Thoracic aorta (tissue), 2 donors: ENCODE measurements at regions not wholly inside any gene's neighbourhood (a gene's known extent, or its start where the extent isn't known, plus 50 kb on each side); places are given as distances from the start of the nearest gene placed in this dataset.

ENCODE experiments used
- ATAC-seq: fragments of 150-250 bp; one replicate; pipeline ENCODE4 v1.8.0; 2017; ENCODE audit warnings: low read depth; ENCODE audit not compliant: insufficient number of reproducible peaks, low FRiP score
- DNase-seq: peaks from one replicate; pipeline ENCODE4 v3.0.0-alpha.2; 2020; ENCODE audit warnings: low spot score
- H3K27ac ChIP-seq, 2 donors: fragments of 200-600 bp; sonication (generic); 1 replicate in 1 of 2; 2 replicates in 1 of 2; pipeline ENCODE4 v1.5.1; 2016; ENCODE audit warnings: mild to moderate bottlenecking in 2 of 2, moderate library complexity in 2 of 2
- H3K27me3 ChIP-seq: fragments of 200-600 bp; sonication (generic); replicated peaks from 2 replicates; pipeline ENCODE4 v1.6.0; 2016; ENCODE audit warnings: mild to moderate bottlenecking; ENCODE audit not compliant: insufficient read depth
- H3K36me3 ChIP-seq: fragments of 200-600 bp; sonication (generic); one replicate; pipeline ENCODE4 v1.5.1; 2016
- H3K4me1 ChIP-seq, 2 donors: fragments of 200-600 bp; sonication (generic); 1 replicate in 1 of 2; 2 replicates in 1 of 2; pipeline versions ENCODE4 v1.5.1 to v1.6.0; 2016; ENCODE audit warnings: low read depth in 2 of 2, mild to moderate bottlenecking in 1 of 2; ENCODE audit not compliant: control insufficient read depth in 1 of 2
- H3K4me3 ChIP-seq: fragments of 200-600 bp; sonication (generic); 2 replicates; pipeline ENCODE4 v1.5.1; 2016; ENCODE audit warnings: mild to moderate bottlenecking
- H3K9me3 ChIP-seq: fragments of 200-600 bp; sonication (generic); 2 replicates; pipeline ENCODE4 v1.5.1; 2016
- TF ChIP-seq, protein P1 (sequence below): fragments of 200-600 bp; sonication (generic); IDR thresholded peaks from one replicate; pipeline ENCODE4 v1.5.1; 2019; ENCODE audit warnings: antibody characterized with exemption

DNA sequence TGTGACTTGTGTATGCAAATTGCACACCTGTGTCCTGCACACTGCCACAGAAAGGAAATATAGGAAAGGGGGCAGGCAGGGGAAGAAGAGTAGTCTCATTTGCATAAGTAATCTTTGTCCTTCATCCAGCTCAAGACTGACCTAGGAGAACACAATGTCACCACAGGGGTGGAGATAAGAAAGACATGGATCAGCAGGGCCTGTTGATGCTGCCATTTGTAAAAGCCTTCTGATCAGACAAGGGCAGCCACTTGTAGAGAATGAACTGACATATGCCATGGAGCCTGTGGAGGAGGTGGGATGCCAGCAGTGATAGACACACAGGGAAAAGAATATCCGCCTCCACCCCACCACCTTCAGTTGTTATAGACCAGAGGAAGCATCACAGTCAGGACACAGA, 528.9 kb downstream of the HTR7 start:
- H3K4me3 ChIP-seq = no peak overlapping the region
- H3K27me3 ChIP-seq = no peaks in the 10 kb centered on the region
- no peak overlapping the region for H3K27ac ChIP-seq
- no peak for DNase-seq
- no peaks in the 10 kb centered on the region for H3K9me3 ChIP-seq
- ATAC-seq = no peak
- peaks cover 0 to 14% of the 10 kb centered on the region in 2 donors for H3K4me1 ChIP-seq
- H3K36me3 ChIP-seq = no peaks in the 10 kb centered on the region
- TF ChIP-seq, protein P1, sequence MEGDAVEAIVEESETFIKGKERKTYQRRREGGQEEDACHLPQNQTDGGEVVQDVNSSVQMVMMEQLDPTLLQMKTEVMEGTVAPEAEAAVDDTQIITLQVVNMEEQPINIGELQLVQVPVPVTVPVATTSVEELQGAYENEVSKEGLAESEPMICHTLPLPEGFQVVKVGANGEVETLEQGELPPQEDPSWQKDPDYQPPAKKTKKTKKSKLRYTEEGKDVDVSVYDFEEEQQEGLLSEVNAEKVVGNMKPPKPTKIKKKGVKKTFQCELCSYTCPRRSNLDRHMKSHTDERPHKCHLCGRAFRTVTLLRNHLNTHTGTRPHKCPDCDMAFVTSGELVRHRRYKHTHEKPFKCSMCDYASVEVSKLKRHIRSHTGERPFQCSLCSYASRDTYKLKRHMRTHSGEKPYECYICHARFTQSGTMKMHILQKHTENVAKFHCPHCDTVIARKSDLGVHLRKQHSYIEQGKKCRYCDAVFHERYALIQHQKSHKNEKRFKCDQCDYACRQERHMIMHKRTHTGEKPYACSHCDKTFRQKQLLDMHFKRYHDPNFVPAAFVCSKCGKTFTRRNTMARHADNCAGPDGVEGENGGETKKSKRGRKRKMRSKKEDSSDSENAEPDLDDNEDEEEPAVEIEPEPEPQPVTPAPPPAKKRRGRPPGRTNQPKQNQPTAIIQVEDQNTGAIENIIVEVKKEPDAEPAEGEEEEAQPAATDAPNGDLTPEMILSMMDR = no peak

DNA sequence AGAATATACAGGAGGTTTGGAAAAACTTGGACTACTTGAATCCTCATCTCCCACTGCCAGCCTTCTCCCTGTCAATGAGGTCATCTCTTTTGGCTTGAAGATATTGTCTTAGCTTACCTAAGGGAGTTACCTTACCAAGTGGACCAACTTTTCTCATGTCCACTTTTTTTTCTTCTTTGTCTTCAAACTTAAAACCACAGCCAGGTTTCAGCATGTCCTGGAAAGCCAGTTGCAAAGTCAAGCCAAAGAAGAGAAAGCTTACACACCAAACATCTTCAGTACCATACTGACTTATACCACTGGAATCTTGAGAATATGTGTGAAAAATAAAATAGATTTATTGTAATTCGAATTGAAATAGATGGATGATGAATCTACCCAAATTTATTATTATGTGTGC, 520.5 kb downstream of the HTR7 start:
- Histone ChIP-seq H3K4me1 (no peaks in the 10 kb centered on the region), H3K9me3 (no peaks in the 10 kb centered on the region), H3K4me3 (no peak overlapping the region), H3K27ac (no peak overlapping the region), H3K27me3 (no peaks in the 10 kb centered on the region), H3K36me3 (no peaks in the 10 kb centered on the region)
- ATAC-seq (no peak), DNase-seq (no peak)
- TF ChIP-seq, protein P1 = no peak

DNA sequence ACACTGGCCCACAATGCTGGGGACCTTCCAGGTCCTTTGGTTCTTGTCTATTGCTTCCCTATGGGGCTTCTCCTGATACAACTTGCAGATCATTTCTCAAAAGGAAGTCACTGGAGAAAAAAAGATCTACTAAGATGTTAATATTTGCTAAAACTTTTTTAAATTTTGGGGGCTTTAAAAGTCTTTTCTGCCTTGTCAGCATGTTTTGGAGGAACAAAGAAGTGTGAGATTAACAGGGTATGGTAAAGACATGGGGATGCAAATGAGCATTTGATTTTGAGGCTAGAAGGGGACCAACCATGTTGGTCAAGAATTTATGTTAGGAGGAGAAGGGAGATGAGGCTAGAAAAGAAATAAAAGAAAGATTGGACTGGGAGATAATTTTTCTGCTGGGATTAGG, 515.4 kb downstream of the HTR7 start:
- TF ChIP-seq, protein P1 = no peak
- Histone ChIP-seq H3K9me3 (no peaks in the 10 kb centered on the region), H3K27ac (no peak overlapping the region), H3K4me1 (no peaks in the 10 kb centered on the region), H3K4me3 (no peak overlapping the region), H3K36me3 (no peaks in the 10 kb centered on the region), H3K27me3 (no peaks in the 10 kb centered on the region)
- DNase-seq (no peak), ATAC-seq (no peak)

DNA sequence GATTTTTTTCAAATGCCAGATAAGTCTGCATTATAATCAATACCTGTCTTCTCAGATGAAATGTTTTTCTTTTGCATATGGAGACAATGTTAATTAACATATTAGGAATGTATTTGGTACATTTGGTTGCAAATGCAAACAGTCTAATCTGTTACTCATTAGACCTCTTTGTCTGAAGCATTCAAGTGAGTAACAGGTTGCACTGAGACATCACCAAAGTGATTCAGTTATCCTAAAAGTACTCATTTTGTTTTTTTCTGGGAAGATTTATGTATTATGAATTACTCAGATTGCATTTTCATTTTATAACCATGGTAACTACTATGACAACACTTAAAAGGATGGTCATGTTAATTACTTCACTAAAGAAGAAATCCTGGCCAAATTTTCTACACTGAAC, 513.6 kb downstream of the HTR7 start:
- H3K9me3 ChIP-seq = no peaks in the 10 kb centered on the region
- no peaks in the 10 kb centered on the region for H3K36me3 ChIP-seq
- TF ChIP-seq, protein P1 = no peak
- no peak overlapping the region for H3K27ac ChIP-seq
- no peaks in the 10 kb centered on the region for H3K4me1 ChIP-seq
- no peak overlapping the region for H3K4me3 ChIP-seq
- DNase-seq = no peak
- ATAC-seq = no peak
- no peaks in the 10 kb centered on the region for H3K27me3 ChIP-seq

DNA sequence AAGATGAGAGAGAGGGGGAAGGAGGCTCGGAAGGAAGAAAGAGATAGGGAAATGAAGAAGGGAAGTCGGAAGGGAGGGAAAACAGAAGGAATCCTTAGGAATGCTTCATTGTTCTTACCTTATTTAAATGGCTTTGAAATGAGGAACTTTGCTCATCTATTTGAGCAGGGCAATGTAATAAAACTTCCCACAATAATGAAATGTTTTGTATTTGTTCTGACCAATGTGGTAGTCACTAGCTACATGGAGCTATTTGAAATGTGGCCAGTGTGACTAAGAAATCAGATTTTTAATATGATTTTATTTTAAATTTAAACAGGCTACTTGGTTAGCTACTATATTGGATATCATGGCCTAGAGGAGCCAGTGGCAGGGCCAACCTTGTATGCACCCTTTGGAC, 510.6 kb downstream of the HTR7 start:
- no peak overlapping the region for H3K4me3 ChIP-seq
- H3K9me3 ChIP-seq = no peaks in the 10 kb centered on the region
- ATAC-seq (no peak), DNase-seq (no peak)
- TF ChIP-seq, protein P1 = no peak
- H3K27me3 ChIP-seq = no peaks in the 10 kb centered on the region
- no peaks in the 10 kb centered on the region for H3K36me3 ChIP-seq
- H3K27ac ChIP-seq = no peak overlapping the region
- no peaks in the 10 kb centered on the region for H3K4me1 ChIP-seq
